SU-DHL-6 (cell line): ENCODE measurements at regions not wholly inside any gene's neighbourhood (a gene's known extent, or its start where the extent isn't known, plus 50 kb on each side); places are given as distances from the start of the nearest gene placed in this dataset.

Experiments
- H2AFZ ChIP-seq: fragments of 200-600 bp; sonication (generic); 2 replicates; pipeline ENCODE4 v1.6.1; 2014; ENCODE audit warnings: low read depth, mild to moderate bottlenecking, moderate library complexity, mixed read lengths, antibody characterized with exemption, low read length; ENCODE audit not compliant: severe bottlenecking
- H3F3A ChIP-seq: fragments of 200-600 bp; shearing (Covaris generic); 2 replicates; pipeline ENCODE4 v1.6.0; 2016; ENCODE audit warnings: antibody characterized with exemption, mild to moderate bottlenecking; ENCODE audit not compliant: insufficient read depth
- H3K27ac ChIP-seq: fragments of 200-600 bp; sonication (generic); 2 replicates; pipeline ENCODE4 v1.5.1; 2016; ENCODE audit warnings: low read depth, mild to moderate bottlenecking, low read length, moderate library complexity, mixed read lengths
- H3K27me3 ChIP-seq: fragments of 200-600 bp; sonication (generic), shearing (Covaris generic); 2 replicates; pipeline ENCODE4 v1.6.0; 2014; ENCODE audit warnings: mild to moderate bottlenecking, low read length
- H3K36me3 ChIP-seq: fragments of 200-600 bp; sonication (generic); 2 replicates; pipeline ENCODE4 v1.6.1; 2014; ENCODE audit warnings: mild to moderate bottlenecking, low read length, mixed read lengths
- H3K4me2 ChIP-seq: fragments of 300-600, 200-600 bp; shearing (Covaris generic), sonication (generic); 2 replicates; pipeline ENCODE4 v1.6.0; 2014; ENCODE audit warnings: low read length, low read depth, mild to moderate bottlenecking; ENCODE audit not compliant: poor library complexity, severe bottlenecking
- H3K4me3 ChIP-seq: fragments of 200-600 bp; sonication (generic); 2 replicates; pipeline ENCODE4 v1.5.1; 2014; ENCODE audit warnings: antibody characterized with exemption, low read length, mild to moderate bottlenecking, mixed read lengths; ENCODE audit not compliant: insufficient read depth, poor library complexity, severe bottlenecking
- H3K79me2 ChIP-seq: fragments of 200-600 bp; sonication (generic); 2 replicates; pipeline ENCODE4 v1.6.1; 2014; ENCODE audit warnings: mild to moderate bottlenecking, low read length, moderate library complexity; ENCODE audit not compliant: insufficient read depth
- H3K9ac ChIP-seq: fragments of 200-600 bp; sonication (generic); 2 replicates; pipeline ENCODE4 v1.7.0; 2014; ENCODE audit warnings: mild to moderate bottlenecking, low read length
- H3K9me2 ChIP-seq: fragments of 200-600 bp; sonication (generic); replicated peaks from 2 replicates; pipeline ENCODE4 v1.6.1; 2014; ENCODE audit warnings: low read length; ENCODE audit not compliant: insufficient read depth
- H3K9me3 ChIP-seq: fragments of 200-600 bp; sonication (generic); 2 replicates; pipeline ENCODE4 v1.6.1; 2014; ENCODE audit warnings: low read length, mixed read lengths; ENCODE audit not compliant: insufficient read depth
- H4K20me1 ChIP-seq: fragments of 200-600 bp; sonication (generic); 2 replicates; pipeline ENCODE4 v1.6.1; 2014; ENCODE audit warnings: low read depth, mild to moderate bottlenecking, antibody characterized with exemption, low read length, moderate library complexity, mixed read lengths
- CTCF ChIP-seq: fragments of 200-600 bp; sonication (generic); IDR thresholded peaks from one replicate; pipeline ENCODE4 v1.5.1; 2017; ENCODE audit warnings: antibody characterized with exemption, mild to moderate bottlenecking, low read length, moderate library complexity; ENCODE audit not compliant: insufficient read depth, poor library complexity, severe bottlenecking
- EZH2phosphoT487 ChIP-seq: fragments of 200-600 bp; sonication (generic), shearing (Covaris generic); conservative IDR thresholded peaks from 2 replicates; pipeline ENCODE4 v1.6.1; 2018; ENCODE audit warnings: mild to moderate bottlenecking, antibody characterized with exemption, low read length, moderate library complexity, mixed read lengths

GRCh38 chr5:96072791-96073165 lies 111.1 kb upstream of the ELL2 start:
- Histone ChIP-seq H3K27me3 (no peaks in the 10 kb centered on the region), H3F3A (no peaks in the 10 kb centered on the region), H3K9me3 (no peaks in the 10 kb centered on the region), H3K9ac (no peak overlapping the region), H3K79me2 (no peaks in the 10 kb centered on the region), H4K20me1 (no peaks in the 10 kb centered on the region), H3K9me2 (no peaks in the 10 kb centered on the region), H3K27ac (no peak overlapping the region), H3K4me3 (no peak overlapping the region), H3K4me2 (no peak overlapping the region), H2AFZ (no peak overlapping the region), H3K36me3 (no peaks in the 10 kb centered on the region)
- TF ChIP-seq CTCF (no peak), EZH2phosphoT487 (no peak)

- Histone ChIP-seq H3K9me3 (no peaks in the 10 kb centered on the region), H4K20me1 (no peaks in the 10 kb centered on the region), H3K9me2 (no peaks in the 10 kb centered on the region), H3K4me2 (no peak overlapping the region), H3F3A (no peaks in the 10 kb centered on the region), H3K27ac (no peak overlapping the region), H3K27me3 (no peaks in the 10 kb centered on the region), H3K9ac (no peak overlapping the region), H2AFZ (no peak overlapping the region), H3K79me2 (no peaks in the 10 kb centered on the region), H3K36me3 (no peaks in the 10 kb centered on the region), H3K4me3 (no peak overlapping the region)
- TF ChIP-seq CTCF, result no peak
- TF ChIP-seq EZH2phosphoT487, result no peak
Measured at GRCh38 chr5:96072138-96072790, 110.6 kb upstream of the ELL2 start.

GRCh38 chr5:96070622-96071225 lies 109.1 kb upstream of the ELL2 start:
- TF ChIP-seq CTCF (no peak), EZH2phosphoT487 (no peak)
- no peaks in the 10 kb centered on the region for H3K27me3 ChIP-seq
- H3K4me2 ChIP-seq, result no peak overlapping the region
- H3K9me3 ChIP-seq, result no peaks in the 10 kb centered on the region
- no peaks in the 10 kb centered on the region for H3K79me2 ChIP-seq
- no peaks in the 10 kb centered on the region for H3F3A ChIP-seq
- H3K36me3 ChIP-seq, result no peaks in the 10 kb centered on the region
- H3K4me3 ChIP-seq, result no peak overlapping the region
- no peaks in the 10 kb centered on the region for H4K20me1 ChIP-seq
- H3K9me2 ChIP-seq, result no peaks in the 10 kb centered on the region
- no peak overlapping the region for H3K9ac ChIP-seq
- H3K27ac ChIP-seq, result no peak overlapping the region
- H2AFZ ChIP-seq, result no peak overlapping the region
